Suppressor macrophage treated with lipopolysaccharide for 4 hours (primary cell): ENCODE measurements at regions not wholly inside any gene's neighbourhood (a gene's known extent, or its start where the extent isn't known, plus 50 kb on each side); places are given as distances from the start of the nearest gene placed in this dataset.
"Not testable (repeated sequence)": the region's sequence is repeated elsewhere in the genome, so short reads cannot be mapped to it uniquely, and the experiment has no call there.

Source experiments
- DNase-seq: peaks from one replicate; pipeline ENCODE4 v3.0.0-alpha.2; 2020

DNA sequence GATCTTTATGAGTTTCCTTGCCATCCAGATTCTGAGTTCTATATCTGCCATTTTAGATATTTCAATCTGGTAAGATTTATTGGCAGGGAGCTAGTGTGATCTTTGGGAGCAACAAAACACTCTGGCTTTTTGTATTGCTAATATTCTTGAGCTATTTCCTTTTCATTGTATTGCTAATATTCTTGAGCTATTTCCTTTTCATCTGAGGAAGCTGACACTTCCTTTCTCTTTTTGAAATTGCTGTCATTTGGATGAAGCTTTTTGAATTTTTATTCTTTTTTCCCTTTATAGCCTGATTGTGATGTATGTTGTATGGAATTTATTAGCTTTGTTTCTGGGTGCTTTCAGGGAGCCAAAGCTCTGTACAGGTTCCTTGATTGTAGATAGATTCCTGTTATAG is 873.5 kb upstream of the ATXN8OS start:
- DNase-seq, result no peak

DNA sequence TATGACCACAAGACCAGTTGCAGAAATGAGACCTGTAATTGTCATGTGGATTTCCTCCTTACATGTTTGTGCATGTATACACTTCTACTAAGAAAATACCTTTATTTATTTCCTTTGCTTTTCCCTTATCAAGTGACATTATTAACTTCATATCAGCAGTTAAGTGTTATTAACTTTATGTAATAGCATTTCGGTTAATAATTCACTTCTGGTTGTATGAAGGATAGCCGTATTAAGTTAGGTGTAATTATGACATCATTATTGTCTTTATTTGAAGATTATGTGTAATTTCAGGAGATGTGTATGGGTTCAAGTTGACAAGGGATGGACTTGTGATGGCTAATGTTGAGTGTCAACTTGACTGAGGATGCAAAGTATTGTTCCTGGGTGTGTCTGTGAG is 881.2 kb upstream of the ATXN8OS start:
- no peak for DNase-seq

DNA sequence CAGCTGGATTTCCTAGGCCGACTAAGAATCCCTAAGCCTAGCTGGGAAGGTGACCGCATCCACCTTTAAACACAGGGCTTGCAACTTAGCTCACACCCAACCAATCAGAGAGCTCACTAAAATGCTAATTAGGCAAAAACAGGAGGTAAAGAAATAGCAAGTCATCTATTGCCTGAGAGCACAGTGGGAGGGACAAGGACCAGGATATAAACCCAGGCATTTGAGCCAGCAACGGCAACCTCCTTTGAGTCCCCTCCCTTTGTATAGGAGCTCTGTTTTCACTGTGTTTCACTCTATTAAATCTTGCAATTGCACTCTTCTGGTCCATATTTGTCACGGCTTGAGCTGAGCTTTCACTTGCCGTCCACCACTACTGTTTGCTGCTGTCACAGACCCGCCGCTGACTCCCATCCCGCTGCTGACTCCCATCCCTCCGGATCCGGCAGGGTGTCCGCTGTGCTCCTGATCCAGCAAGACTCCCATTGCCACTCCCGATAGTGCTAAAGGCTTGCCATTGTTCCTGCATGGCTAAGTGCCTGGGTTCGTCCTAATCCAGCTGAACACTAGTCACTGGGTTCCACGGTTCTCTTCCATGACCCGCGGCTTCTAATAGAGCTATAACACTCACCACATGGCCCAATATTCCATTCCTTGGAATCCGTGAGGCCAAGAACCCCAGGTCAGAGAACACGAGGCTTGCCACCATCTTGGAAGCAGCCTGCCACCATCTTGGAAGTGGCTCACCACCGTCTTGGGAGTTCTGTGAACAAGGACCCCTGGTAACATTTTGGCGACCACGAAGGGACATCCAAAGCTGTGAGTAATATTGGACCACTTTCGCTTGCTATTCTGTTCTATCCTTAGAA is 885.8 kb upstream of the ATXN8OS start:
- DNase-seq, result not testable (repeated sequence)

DNA sequence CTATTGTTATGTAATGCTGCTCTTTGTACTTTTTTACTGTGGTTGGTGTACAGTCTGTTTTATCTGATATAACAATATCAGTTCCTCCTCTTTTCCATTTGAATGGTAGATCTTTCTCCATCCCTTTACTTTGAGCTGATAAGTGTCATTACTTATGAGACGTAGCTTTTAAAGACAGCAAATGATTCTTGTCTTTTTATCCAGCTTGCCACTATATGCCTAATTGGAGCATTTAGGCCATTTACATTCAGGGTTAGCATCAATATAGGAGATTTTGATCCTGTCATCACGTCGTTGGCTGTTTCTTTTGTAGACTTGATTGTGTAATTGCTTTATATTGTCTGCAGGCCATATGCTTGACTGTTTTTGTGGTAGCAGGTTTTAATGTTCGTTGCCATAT is 894.2 kb upstream of the ATXN8OS start:
- DNase-seq, result no peak

DNA sequence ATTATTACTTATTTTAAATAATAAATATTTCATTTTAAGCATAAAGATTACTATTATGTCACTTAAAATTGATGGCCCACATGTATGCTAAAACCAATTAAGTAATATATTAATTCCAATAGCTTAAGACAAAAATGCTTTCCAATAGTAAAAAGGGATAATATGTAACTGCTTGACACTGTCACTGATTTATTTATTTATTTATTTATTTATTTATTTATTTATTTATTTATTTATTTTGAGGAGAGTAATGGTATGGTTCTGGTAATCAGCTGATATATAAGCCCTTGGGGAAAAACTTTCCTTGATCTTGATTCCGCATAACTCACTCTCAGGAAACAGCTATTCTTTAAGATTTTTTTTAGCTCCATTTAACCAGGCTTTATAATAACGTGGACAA is 903.0 kb upstream of the ATXN8OS start:
- DNase-seq, result no peak

DNA sequence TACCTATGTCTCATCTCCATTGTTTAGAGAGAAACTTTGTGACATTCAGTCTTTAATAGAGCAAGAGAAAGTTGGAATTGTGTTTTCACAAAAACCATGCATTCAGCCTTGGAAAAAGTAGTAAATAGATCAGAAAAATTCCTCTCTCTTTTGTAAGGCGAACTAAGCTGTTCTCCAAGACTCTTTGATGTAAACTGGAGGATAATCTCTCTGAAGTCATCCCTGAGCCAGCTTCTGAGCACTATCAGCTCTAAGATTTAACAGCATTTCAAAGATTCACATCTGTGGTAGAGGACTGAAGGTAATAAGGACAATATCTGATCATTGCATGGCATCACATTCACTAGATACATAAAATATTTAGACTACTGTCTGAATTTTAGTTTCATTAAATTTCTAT is 904.6 kb upstream of the ATXN8OS start:
- DNase-seq, result no peak

DNA sequence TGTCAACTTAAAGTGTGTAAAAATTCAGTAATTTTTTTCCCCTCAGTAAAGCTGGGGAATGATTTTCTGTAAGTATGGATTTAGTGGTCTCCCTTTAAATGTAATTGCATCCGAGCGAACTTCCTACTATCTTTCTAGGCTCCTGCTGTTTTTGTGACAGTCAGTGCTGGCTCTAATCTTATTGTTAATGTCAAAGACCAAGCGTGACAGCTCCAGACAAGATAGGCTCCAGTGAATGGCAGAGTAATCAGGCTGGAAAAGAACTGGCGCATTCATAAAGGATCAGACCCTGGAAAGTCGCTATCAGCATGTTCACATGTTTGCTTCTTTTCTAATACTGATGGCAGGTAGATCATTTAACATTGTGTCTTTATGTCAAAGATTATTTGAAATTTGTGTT is 908.0 kb upstream of the ATXN8OS start:
- DNase-seq, result no peak

DNA sequence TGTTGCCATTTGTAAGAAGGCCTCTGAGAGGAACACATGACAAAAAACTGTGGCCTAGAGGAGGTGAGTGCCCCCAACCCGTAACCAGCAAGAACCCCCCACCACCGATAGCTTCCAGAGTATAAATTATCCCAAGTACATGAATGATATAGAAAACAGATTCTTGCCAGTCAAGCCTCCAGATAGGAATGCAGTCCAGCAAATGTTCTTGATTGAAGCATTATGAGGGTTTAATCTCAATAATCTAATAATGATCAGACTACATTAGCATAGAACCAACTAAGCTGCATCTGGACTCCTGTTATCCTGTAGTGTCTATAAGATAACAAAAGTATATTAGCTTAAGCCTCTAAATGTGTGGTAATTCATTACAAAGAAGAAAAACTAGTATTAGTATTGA is 908.9 kb upstream of the ATXN8OS start:
- DNase-seq, result no peak

DNA sequence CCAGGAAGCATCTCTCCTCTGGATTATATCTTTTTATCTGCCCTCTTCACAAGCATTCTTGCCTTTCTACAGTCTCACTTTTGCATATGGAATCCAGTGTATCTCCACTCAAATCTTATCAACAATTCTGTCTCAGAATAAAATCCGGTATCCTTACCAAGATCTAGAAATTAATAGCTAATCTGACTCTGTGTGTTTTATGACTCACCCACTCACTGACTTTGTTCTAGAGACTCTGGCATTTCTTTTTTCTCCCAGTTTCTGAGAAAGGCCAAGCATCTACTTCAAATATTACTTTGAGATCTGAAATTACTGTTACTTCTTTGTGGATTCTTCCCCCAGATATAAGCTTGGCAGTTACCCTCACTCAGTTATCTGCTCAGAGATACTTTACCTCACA is 913.5 kb upstream of the ATXN8OS start:
- no peak for DNase-seq

DNA sequence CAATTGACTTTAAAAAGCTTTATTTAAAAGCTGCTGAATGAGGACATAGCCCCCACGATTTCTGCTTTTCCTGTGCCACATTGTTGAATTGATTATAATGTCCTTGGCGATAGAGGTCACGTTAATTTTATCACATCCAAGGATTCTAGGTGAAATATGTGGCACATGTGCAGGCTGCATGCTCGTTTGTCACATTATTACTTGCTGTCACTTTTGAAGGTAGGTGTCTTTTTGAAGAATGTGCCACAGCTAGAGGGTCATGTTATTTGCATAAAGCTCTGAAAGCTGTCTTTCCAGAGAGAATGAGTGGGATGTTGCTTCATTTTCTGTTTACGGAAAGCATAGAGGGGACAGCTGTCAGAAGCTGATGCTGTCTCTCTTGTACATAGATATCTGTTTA is 927.6 kb upstream of the ATXN8OS start:
- no peak for DNase-seq

DNA sequence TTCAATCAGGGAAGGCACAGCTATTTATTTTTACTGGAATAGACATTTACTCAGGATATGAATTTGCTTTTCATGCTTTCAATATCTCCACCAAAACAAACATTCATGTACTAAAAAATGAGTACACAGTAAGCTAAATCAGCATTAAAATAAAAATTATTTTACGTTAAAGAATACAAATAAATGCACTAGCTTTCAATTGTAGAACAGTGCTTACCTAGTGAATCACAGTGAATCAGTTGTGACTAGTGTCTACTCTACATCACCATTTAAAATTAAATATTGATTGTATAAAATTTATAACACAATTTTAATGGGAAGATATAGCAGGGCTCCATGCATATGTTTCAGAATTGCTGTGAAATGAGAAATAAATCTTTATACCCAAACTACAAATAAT is 929.6 kb upstream of the ATXN8OS start:
- DNase-seq, result no peak

DNA sequence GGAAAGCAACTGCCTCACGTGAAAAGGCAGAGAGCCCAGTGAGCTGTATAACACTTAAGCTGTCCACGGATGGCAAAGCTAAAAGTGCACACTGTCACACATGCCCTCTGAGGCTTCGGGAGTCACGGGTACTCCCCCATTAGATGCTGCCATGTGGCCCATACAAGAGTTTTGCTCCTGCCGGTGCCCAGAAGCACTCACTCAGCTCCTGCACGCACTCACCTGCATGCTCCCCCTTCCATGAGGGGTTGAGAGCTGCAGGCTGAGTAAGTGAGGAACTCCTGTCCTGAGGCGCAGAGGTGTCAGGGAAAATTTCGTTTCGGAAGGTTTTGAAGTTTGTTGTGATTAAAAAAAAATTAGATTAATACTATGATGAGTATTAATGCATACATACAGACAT is 939.2 kb upstream of the ATXN8OS start:
- DNase-seq, result no peak

DNA sequence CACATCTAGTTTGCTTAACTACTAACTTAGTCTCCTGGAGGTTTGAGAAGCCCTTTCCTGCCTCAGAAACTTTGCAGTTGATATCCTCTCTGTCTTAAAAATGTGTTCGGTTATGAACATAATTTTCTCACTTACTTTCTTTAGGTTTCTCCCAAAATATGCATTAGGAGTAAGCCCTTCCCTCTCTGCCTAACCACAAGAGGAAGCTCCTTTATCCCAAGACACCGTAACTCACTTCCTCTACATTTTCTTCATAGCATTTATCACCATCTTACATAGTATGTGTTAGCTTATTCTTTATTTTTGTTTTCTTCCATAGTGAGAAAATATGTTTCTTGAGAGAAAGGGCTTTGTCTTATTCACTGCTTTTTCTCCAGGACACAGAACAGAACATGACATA is 952.5 kb upstream of the ATXN8OS start:
- DNase-seq, result no peak

DNA sequence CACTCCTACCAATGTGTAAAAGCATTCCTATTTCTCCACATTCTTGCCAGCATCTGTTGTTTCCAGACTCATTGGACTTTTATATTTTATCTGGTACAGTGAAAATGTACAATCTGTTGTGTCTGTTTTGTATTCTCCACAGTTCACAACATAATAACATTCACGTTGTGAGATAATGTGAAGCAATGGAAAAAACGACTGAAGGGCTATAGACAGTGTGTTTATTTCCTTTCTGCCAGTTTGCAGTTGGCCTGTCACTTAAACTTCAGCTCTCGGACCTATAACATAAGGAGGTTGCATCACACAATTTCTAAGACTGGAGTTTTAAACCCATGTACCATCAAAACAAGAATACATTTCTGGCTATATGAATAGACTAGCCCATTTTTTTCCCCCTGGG is 965.5 kb upstream of the ATXN8OS start:
- no peak for DNase-seq

DNA sequence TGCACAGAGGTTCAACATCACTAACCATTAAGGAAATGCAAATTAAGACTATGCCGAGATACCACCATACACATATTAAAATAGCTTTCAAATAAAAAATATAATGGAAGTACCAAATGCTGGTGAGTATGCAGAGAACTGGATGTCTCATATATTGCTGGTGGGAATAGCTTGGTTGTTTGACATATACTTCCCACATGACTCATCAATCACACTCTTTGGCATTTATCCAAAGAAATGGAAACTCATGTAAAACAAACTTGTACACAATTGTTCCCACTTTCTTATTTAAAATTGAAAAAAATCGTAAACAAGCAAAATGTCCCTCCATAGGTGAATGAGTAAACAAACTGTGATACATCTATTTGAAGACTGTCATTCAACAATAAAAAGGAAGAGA is 982.6 kb upstream of the ATXN8OS start:
- DNase-seq, result no peak

DNA sequence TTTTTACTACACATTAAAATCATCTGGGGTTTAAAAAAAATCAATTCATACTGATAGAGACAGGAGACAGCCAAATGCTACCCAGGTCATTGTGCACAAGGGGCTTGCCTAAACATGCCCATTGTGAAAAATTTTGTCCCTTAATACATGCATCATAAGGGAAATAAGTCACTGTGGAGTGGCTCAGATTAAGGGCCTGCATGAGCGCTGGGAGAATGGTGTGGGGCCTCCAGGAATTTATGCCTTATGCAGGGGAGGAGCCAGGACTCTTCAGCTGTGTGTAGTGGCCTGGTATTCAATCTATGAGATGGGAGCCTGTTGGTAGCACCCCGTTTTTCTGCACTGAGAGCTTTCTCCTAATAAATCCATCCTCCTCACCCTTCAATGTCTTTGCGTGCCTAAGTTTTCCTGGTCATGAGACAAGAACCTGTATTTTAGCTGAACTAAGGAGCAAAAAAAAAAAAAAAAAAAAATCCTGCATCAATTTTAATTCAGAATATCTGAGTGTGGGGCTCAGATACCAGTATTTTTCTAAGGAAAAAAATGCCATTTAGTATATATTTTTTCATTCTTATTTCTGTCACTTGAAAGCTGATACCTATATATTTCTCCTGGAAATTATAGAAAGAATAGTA is 997.6 kb upstream of the ATXN8OS start:
- no peak for DNase-seq

DNA sequence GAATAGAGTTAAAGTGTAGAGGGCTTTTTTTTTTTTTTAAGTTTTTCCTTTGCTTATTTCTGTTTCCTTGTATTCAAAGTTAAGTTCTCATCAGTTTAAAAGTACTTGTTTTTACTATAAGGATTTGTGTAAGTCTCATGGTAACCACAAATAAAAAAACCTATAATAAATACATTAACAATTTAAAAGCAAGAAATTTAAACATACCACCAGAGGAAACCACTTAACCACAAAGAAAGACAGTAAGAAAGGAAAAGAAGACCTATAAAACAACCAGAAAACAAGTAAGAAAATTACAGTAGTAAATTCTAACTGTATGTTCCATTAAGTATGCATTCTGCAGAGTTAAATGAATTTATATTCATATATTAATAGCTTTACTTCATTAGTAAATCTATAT is 999.1 kb upstream of the ATXN8OS start:
- no peak for DNase-seq

DNA sequence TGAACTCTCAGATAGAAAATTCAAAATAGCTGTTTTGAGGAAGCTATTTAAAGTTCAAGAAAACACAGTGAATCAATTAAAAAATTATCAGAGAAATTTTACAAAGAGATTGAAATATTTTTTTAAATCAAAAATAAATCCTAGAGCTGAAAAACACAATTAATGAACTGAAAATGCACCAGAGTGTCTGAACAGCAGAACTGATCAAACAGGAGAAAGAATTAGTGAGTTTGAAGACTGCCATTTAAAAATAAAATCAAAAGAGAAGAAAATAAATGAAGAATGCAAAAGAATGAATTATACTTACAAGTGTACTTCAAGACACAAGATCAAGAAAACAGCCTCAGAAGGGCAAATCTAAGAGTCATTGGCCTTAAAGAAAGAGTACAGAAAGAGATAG is 1000.2 kb upstream of the ATXN8OS start:
- no peak for DNase-seq

DNA sequence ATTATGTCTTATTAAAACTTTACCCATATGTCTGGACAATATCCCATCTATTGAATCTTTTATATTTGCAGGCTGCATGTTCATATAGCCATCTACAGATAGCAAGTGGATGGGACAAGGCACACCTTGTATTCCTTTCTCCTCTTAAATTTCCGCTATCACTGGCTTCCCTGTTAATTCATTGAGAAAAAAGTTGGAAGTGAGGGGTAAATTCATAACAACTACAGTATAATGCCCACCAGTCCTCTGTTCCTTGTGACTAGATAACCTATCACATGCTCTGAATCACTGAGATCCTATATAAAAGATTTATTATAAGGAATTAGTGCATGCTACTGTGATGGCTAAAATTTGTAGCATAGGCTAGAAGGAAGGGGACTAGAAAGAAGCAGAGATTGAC is 1005.8 kb upstream of the ATXN8OS start:
- DNase-seq, result no peak

DNA sequence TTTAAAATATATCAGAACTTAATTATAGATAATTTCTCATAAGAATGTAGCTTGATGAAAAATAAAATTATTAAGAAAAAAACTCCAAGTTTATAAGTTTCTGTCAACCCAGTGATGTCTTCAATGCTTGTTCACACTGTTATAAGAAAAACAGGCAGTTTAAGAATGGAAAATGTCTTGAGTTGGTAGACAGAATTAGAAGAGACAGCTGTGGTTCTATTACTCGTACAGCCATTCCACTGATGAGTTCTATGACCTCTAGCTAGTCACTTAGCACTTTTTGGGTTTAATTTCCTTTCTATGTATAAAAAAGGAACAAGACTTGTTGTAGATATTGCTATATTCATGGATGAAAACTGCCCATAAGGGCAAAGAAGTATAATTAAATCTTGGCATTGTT is 1013.1 kb upstream of the ATXN8OS start:
- no peak for DNase-seq

DNA sequence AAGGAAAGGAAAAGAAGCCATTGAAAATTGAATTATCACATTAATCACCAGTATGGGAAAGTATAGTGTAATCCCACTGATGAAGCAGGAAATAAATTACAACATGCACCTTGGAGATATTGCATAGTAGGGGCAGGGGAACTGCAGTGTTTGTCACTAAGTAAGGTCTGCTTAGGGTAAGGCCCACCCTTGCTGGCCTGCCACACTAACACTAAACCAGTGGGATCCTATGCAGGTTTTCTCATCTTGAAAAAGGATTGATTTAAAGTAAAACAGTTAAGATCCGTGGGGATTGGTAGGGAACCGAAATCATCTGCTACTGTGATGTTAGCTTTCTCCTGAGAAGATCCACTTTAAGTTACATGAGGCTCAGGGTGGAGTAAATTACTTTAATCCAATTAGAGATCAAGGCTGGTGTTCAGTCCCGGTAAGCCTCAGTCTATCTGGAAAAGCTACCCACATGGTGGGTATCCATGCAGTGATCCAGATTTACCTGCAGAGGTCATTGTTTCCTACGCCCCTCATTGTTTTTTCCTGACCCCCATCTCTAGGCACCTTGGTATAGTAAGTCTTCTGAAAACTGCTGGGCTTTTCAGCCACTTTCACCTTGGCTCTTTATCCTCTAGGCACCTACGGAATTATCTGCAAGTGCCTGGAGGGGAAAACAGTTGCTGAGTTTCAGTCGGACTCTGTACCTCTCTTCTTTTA is 1014.9 kb upstream of the ATXN8OS start:
- no peak for DNase-seq

DNA sequence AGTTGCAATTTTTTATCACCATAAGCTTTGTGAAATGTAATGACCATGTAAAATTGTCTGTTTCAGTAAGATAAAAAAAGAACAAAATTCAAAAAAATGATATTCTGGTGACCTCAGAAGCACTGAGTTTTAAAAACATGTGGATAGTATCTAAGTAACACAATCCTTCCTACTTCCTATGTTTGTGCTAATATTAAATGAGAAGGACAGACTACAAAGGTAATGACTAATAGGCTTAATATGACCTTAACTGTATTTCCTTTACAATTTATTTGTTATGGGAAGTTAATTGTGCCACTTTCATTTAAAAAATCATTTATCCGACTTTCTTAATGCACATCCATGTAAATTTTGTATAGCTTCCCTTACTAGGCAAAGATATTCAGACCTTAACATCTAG is 1030.4 kb upstream of the ATXN8OS start:
- DNase-seq, result no peak

DNA sequence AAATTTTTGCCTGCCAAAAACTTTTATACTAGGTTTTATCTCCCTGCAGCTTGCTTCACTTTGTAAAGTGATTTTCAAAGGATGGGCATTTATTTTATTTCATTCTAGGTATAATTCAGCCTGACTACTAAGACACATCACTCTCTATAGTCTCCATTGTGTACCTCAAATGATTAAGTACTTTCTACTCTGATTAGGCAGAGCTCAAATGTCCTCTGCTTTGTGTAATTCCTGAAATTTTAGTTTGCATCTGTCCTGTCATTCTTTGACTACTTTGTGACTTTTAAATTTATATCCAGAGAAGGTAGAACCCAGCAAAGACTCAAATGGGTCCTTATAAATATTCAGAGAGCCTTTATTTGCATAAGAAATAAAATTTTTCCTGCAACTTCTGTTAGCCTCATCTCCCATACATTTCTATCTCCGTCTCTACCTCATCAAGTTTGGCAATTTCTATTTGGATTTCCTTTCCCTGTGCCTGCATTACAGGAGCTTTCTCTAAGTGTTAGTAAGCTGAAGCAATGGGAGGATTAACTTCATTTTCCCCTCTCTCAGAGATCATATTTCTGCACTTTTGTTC is 1038.0 kb upstream of the ATXN8OS start:
- DNase-seq, result no peak

DNA sequence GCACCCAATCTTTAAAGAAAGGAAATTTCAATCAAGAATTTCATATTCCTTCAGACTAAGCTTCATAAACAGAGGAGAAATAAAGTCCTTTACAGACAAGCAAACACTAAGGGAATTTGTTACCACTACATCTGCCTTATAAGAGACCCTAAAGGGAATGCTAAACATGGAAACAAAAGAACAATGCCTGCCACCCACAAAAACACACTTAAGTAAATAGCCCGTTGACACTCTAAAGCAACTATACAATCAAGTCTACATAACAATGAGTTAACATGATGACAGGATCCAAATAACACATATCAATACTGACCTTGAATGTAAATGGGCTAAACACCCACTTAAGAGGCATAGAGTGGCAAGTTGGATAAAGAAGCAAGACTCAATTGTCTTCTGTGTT is 1056.9 kb upstream of the ATXN8OS start:
- no peak for DNase-seq
